IMR-90 (cell line): ENCODE measurements at regions not wholly inside any gene's neighbourhood (a gene's known extent, or its start where the extent isn't known, plus 50 kb on each side); places are given as distances from the start of the nearest gene placed in this dataset.

Experiments used
- ATAC-seq: fragments of 200-7000 bp; cut with Tn5 transposase; 2 replicates; pipeline ENCODE4 v1.9.1; 2020; ENCODE audit warnings: low read depth, mild to moderate bottlenecking, moderate library complexity
- BruUV-seq: library from RNA; stranded (reverse); fragments of 400-500 nt; replicated peaks from 2 replicates; lab custom pipeline; 2021; lab: Mats Ljungman, UMichigan
- CTCF ChIA-PET: fragments of 300-600 bp; formaldehyde crosslinking; extraction: SDS; loops from one replicate; lab custom pipeline; 2021; ENCODE audit warnings: antibody characterized with exemption; lab: Yijun Ruan, JAX
- POLR2A ChIA-PET: fragments of 300-600 bp; sonication (Branson Sonifier 250); formaldehyde crosslinking; loops from one replicate; lab custom pipeline; 2022; ENCODE audit warnings: antibody characterized with exemption; ENCODE audit not compliant: unreplicated experiment; lab: Charles Lee
- DNase-seq: peaks from one replicate; pipeline ENCODE4 v3.0.0; 2013
- H2AFZ ChIP-seq: replicated peaks from 2 replicates; pipeline ENCODE3; 2013; ENCODE audit warnings: low read length, mild to moderate bottlenecking; ENCODE audit not compliant: poor library complexity
- H2AK5ac ChIP-seq: 2 replicates; pipeline ENCODE4 v1.6.1; 2013; ENCODE audit warnings: low read depth, low read length, inconsistent platforms
- H2AK9ac ChIP-seq: replicated peaks from 2 replicates; pipeline ENCODE3; 2013; ENCODE audit warnings: mild to moderate bottlenecking, low read depth, low read length, moderate library complexity; ENCODE audit not compliant: poor library complexity
- H2BK120ac ChIP-seq: 2 replicates; pipeline ENCODE4 v1.6.1; 2013; ENCODE audit warnings: low read depth, low read length, inconsistent platforms
- H2BK15ac ChIP-seq: 3 replicates; pipeline ENCODE4 v1.6.1; 2013; ENCODE audit warnings: low read depth, low read length, inconsistent platforms
- H2BK20ac ChIP-seq: 2 replicates; pipeline ENCODE4 v1.6.1; 2013; ENCODE audit warnings: low read depth, mild to moderate bottlenecking, inconsistent platforms, low read length, moderate library complexity
- H2BK5ac ChIP-seq: 2 replicates; pipeline ENCODE4 v1.6.1; 2013; ENCODE audit warnings: mild to moderate bottlenecking, low read depth, low read length, inconsistent platforms; ENCODE audit not compliant: poor library complexity, severe bottlenecking
- H3K14ac ChIP-seq: replicated peaks from 2 replicates; pipeline ENCODE4 v1.6.1; 2013; ENCODE audit warnings: low read depth, low read length, inconsistent platforms
- H3K18ac ChIP-seq: 2 replicates; pipeline ENCODE4 v1.6.1; 2013; ENCODE audit warnings: low read depth, low read length, control low read depth
- H3K23ac ChIP-seq: 2 replicates; pipeline ENCODE4 v1.6.1; 2013; ENCODE audit warnings: low read depth, low read length, inconsistent platforms
- H3K27ac ChIP-seq: 2 replicates; pipeline ENCODE4 v1.5.1; 2013; ENCODE audit warnings: mild to moderate bottlenecking, control low read depth, low read length; ENCODE audit not compliant: insufficient read depth
- H3K27me3 ChIP-seq: 2 replicates; pipeline ENCODE4 v1.6.1; 2013; ENCODE audit warnings: low read length; ENCODE audit not compliant: control insufficient read depth, insufficient read depth
- H3K36me3 ChIP-seq: 2 replicates; pipeline ENCODE4 v1.6.1; 2013; ENCODE audit warnings: low read length, mixed read lengths; ENCODE audit not compliant: control insufficient read depth, insufficient read depth
- H3K4ac ChIP-seq: 2 replicates; pipeline ENCODE4 v1.6.1; 2013; ENCODE audit warnings: low read depth, low read length, inconsistent platforms
- H3K4me1 ChIP-seq: 2 replicates; pipeline ENCODE4 v1.6.1; 2013; ENCODE audit warnings: low read length, mixed read lengths; ENCODE audit not compliant: control insufficient read depth, insufficient read depth
- H3K4me2 ChIP-seq: 2 replicates; pipeline ENCODE4 v1.6.1; 2013; ENCODE audit warnings: low read depth, mild to moderate bottlenecking, control low read depth, low read length, moderate library complexity
- H3K4me3 ChIP-seq: 2 replicates; pipeline ENCODE4 v1.5.1; 2013; ENCODE audit warnings: low read depth, mild to moderate bottlenecking, control low read depth, low read length, moderate library complexity; ENCODE audit not compliant: insufficient read depth
- H3K56ac ChIP-seq: 2 replicates; pipeline ENCODE4 v1.6.1; 2013; ENCODE audit warnings: low read length, inconsistent platforms; ENCODE audit not compliant: insufficient read depth; ENCODE audit errors: extremely low read depth
- H3K79me1 ChIP-seq, 2 experiments: 2 replicates each; pipeline ENCODE4 v1.6.1; 2013; ENCODE audit warnings: low read length in 2 of 2, inconsistent platforms in 1 of 2, low read depth in 1 of 2
- H3K9ac ChIP-seq: 2 replicates; pipeline ENCODE4 v1.6.1; 2013; ENCODE audit warnings: low read depth, low read length, control low read depth
- H3K9me1 ChIP-seq: 2 replicates; pipeline ENCODE4 v1.6.1; 2013; ENCODE audit warnings: low read length, inconsistent platforms; ENCODE audit not compliant: insufficient read depth
- H3K9me3 ChIP-seq: 2 replicates; pipeline ENCODE4 v1.6.1; 2013; ENCODE audit warnings: low read length; ENCODE audit not compliant: control insufficient read depth, insufficient read depth
- H4K20me1 ChIP-seq: 2 replicates; pipeline ENCODE4 v1.6.1; 2013; ENCODE audit warnings: low read length, inconsistent platforms; ENCODE audit not compliant: insufficient read depth
- H4K5ac ChIP-seq: 2 replicates; pipeline ENCODE4 v1.6.1; 2013; ENCODE audit warnings: mild to moderate bottlenecking, low read depth, low read length, control low read depth
- H4K8ac ChIP-seq, 2 experiments: 2 replicates each; pipeline ENCODE4 v1.6.1; 2013; ENCODE audit warnings: low read depth in 2 of 2, low read length in 2 of 2, control low read depth in 1 of 2, inconsistent platforms in 1 of 2
- H4K91ac ChIP-seq: 2 replicates; pipeline ENCODE4 v1.6.1; 2013; ENCODE audit warnings: low read depth, low read length, inconsistent platforms; ENCODE audit not compliant: insufficient read depth
- BHLHE40 ChIP-seq: fragments of 150-350 bp; IDR thresholded peaks from 2 replicates; pipeline ENCODE4 v1.6.1; 2016; ENCODE audit warnings: mild to moderate bottlenecking, low read depth, low read length
- CEBPB ChIP-seq: IDR thresholded peaks from 2 replicates; pipeline ENCODE4 v1.6.1; 2012; ENCODE audit warnings: low read depth, low read length, improper control_type of control experiment
- CHD1 ChIP-seq: IDR thresholded peaks from 2 replicates; pipeline ENCODE4 v1.6.1; 2012; ENCODE audit warnings: low read depth, low read length, improper control_type of control experiment
- ELK1 ChIP-seq: fragments of 150-350 bp; IDR thresholded peaks from 2 replicates; pipeline ENCODE4 v1.6.1; 2016; ENCODE audit warnings: low read depth, mild to moderate bottlenecking, low read length, moderate library complexity, borderline replicate concordance
- FOS ChIP-seq: fragments of 150-350 bp; IDR thresholded peaks from 2 replicates; pipeline ENCODE4 v1.6.1; 2016; ENCODE audit warnings: low read depth, low read length
- POLR2A ChIP-seq: IDR thresholded peaks from 2 replicates; pipeline ENCODE4 v1.6.1; 2012; ENCODE audit warnings: mild to moderate bottlenecking, low read depth, low read length
- RCOR1 ChIP-seq: IDR thresholded peaks from 2 replicates; pipeline ENCODE4 v1.6.1; 2012; ENCODE audit warnings: mild to moderate bottlenecking, low read length, improper control_type of control experiment; ENCODE audit not compliant: insufficient replicate concordance
- WGBS, 2 experiments: methylation state at CpG; one replicate each; pipeline versions ENCODE4 v1.1.5 to v1.1.7; 2013; ENCODE audit warnings: missing lambda C conversion rate in 2 of 2; ENCODE audit not compliant: insufficient read length in 1 of 2; ENCODE audit errors: extremely low coverage in 2 of 2; 5-methylcytosine and 5-hydroxymethylcytosine counted together
- dilution Hi-C: fragments of 300-500 bp; cut with HindIII; formaldehyde crosslinking; loops from one replicate; pipeline ENCODE4 v1.14.3; 2018; ENCODE audit warnings: low sequenced_read_pairs; ENCODE audit not compliant: unreplicated experiment
- in situ Hi-C: fragments of 300-500 bp; cut with MboI; formaldehyde crosslinking; loops from 3 replicates; pipeline ENCODE4 v1.14.3; 2019; ENCODE audit warnings: low sequenced_read_pairs, inconsistent platforms, mixed read lengths
- intact Hi-C: fragments of 100-400 bp; cut with micrococcal nuclease; formaldehyde crosslinking; loops from 2 replicates; pipeline ENCODE4 v1.10.0; 2022

GRCh38 chr4:122027203-122027602 lies 75.3 kb upstream of the TRPC3 start:
- Histone ChIP-seq H2BK120ac (no peak overlapping the region), H3K79me1 (no peaks in the 10 kb centered on the region), H4K91ac (no peak overlapping the region), H3K4ac (no peak overlapping the region), H4K20me1 (no peaks in the 10 kb centered on the region), H4K8ac (no peak overlapping the region), H2AK5ac (no peak overlapping the region), H3K9me3 (no peaks in the 10 kb centered on the region), H2AFZ (no peak overlapping the region), H3K9me1 (no peaks in the 10 kb centered on the region), H4K5ac (no peak overlapping the region), H3K4me3 (no peak overlapping the region), H2BK20ac (no peak overlapping the region), H3K27me3 (no peaks in the 10 kb centered on the region), H3K4me2 (no peak overlapping the region), H3K18ac (no peak overlapping the region), H3K4me1 (no peaks in the 10 kb centered on the region), H3K36me3 (no peaks in the 10 kb centered on the region), H3K9ac (no peak overlapping the region), H3K56ac (no peak overlapping the region), H3K23ac (no peak overlapping the region), H2BK5ac (no peak overlapping the region), H3K14ac (no peak overlapping the region), H3K27ac (no peak overlapping the region), H2BK15ac (no peak overlapping the region), H2AK9ac (no peak overlapping the region)
- BruUV-seq: no TSS peak
- no peak for TF ChIP-seq ELK1
- no peak for TF ChIP-seq CEBPB
- TF ChIP-seq FOS: no peak
- TF ChIP-seq RCOR1: no peak
- TF ChIP-seq BHLHE40: no peak
- no peak for TF ChIP-seq CHD1
- TF ChIP-seq POLR2A: no peak
- DNase-seq: no peak
- in situ Hi-C loops: no loop called here
- WGBS, 2 experiments: 83% methylated on average over 1 of the region's 2 CpGs; no CpG with 5 or more reads in 1 of the 2 experiments
- ChIA-PET CTCF (interaction anchor here (1.2 kb wide), 1 partner anchor 12 kb away, joined by 3 read pairs; no protein-coding TSS in a partner anchor), POLR2A (no interaction called here)
- dilution Hi-C loops: no loop called here
- intact Hi-C loops: no loop called here
- ATAC-seq: no peak
